ENCODE measurements at regions not wholly inside any gene's neighbourhood (a gene's known extent, or its start where the extent isn't known, plus 50 kb on each side); places are given as distances from the start of the nearest gene placed in this dataset.

- ChIA-PET POLR2A (no interaction called here), CTCF (no interaction called here)
- Mint-ChIP-seq H3K4me1 (peaks cover 19% of the 10 kb centered on the region), H3K36me3 (peaks cover 20% of the 10 kb centered on the region), H3K9me3 (peaks cover 31% of the 10 kb centered on the region), H3K27me3 (ENCODE audit: low read depth) (peaks cover 2% of the 10 kb centered on the region; the same call in 1 of the 2 replicates), H3K4me3 (no peak overlapping the region), H3K27ac (no peak overlapping the region)
- DNase-seq (ENCODE audit: low spot score) (no peak), ATAC-seq (no peak)
- TF ChIP-seq E2F4 (CRISPR knock-in tag; IDR thresholded peaks at IDR 0.05; ENCODE audit: borderline replicate concordance, low read depth) = no peak
- no peak for TF ChIP-seq E2F1 (CRISPR knock-in tag; IDR thresholded peaks at IDR 0.05)
- no peak for TF ChIP-seq PRRX2 (CRISPR knock-in tag; IDR thresholded peaks at IDR 0.05)
- TF ChIP-seq USF2 (CRISPR knock-in tag; IDR thresholded peaks at IDR 0.05) = no peak
- TF ChIP-seq AFF4 (CRISPR knock-in tag; IDR thresholded peaks at IDR 0.05; ENCODE audit: borderline replicate concordance) = no peak
- TF ChIP-seq ZNF671 (CRISPR knock-in tag; IDR thresholded peaks at IDR 0.05) = no peak
- TF ChIP-seq ZNF263 (CRISPR knock-in tag; IDR thresholded peaks at IDR 0.05; ENCODE audit: low read depth) = no peak
- no peak for TF ChIP-seq ZNF219 (CRISPR knock-in tag; IDR thresholded peaks at IDR 0.05; ENCODE audit: borderline replicate concordance)
- no peak for TF ChIP-seq FOXK1 (CRISPR knock-in tag; IDR thresholded peaks at IDR 0.05)
- no peak for TF ChIP-seq CBFB (CRISPR knock-in tag; IDR thresholded peaks at IDR 0.05; ENCODE audit: low read depth)
- no peak for TF ChIP-seq SP1 (CRISPR knock-in tag; conservative IDR thresholded peaks at IDR 0.05)
- TF ChIP-seq ZNF416 (CRISPR knock-in tag; IDR thresholded peaks at IDR 0.05) = no peak
- no peak for TF ChIP-seq ZBTB21 (CRISPR knock-in tag; IDR thresholded peaks at IDR 0.05; ENCODE audit: borderline replicate concordance)
- no peak for TF ChIP-seq PREB (CRISPR knock-in tag; IDR thresholded peaks at IDR 0.05; ENCODE audit: borderline replicate concordance)
- TF ChIP-seq ZNF423 (CRISPR knock-in tag; IDR thresholded peaks at IDR 0.05) = no peak
- TF ChIP-seq GRHL2 (CRISPR knock-in tag; IDR thresholded peaks at IDR 0.05; ENCODE audit: insufficient replicate concordance, severe bottlenecking) = no peak
Observed at GRCh38 chr1:239139801-239140200, 246.6 kb upstream of the CHRM3 start.

- Mint-ChIP-seq H3K27ac (no peak overlapping the region), H3K27me3 (ENCODE audit: low read depth) (no peaks in the 10 kb centered on the region), H3K4me3 (no peak overlapping the region), H3K9me3 (peaks cover 5% of the 10 kb centered on the region; the same call in 1 of the 2 replicates), H3K4me1 (peaks cover 46% of the 10 kb centered on the region), H3K36me3 (peaks cover 5% of the 10 kb centered on the region; the same call in 1 of the 2 replicates)
- ChIA-PET POLR2A (no interaction called here), CTCF (no interaction called here)
- ATAC-seq = no peak
- DNase-seq (ENCODE audit: low spot score) = no peak
- TF ChIP-seq PRRX2 (CRISPR knock-in tag; IDR thresholded peaks at IDR 0.05) (no peak), ZNF138 (CRISPR knock-in tag; conservative IDR thresholded peaks at IDR 0.05) (no peak), MXD4 (CRISPR knock-in tag; IDR thresholded peaks at IDR 0.05; ENCODE audit: borderline replicate concordance) (no peak), FOXJ3 (CRISPR knock-in tag; IDR thresholded peaks at IDR 0.05; ENCODE audit: borderline replicate concordance) (no peak), TCF7 (CRISPR knock-in tag; IDR thresholded peaks at IDR 0.05; ENCODE audit: low read depth) (no peak), AFF4 (CRISPR knock-in tag; IDR thresholded peaks at IDR 0.05; ENCODE audit: borderline replicate concordance) (no peak), ZMAT4 (CRISPR knock-in tag; IDR thresholded peaks at IDR 0.05) (no peak), SOX15 (CRISPR knock-in tag; IDR thresholded peaks at IDR 0.05) (no peak)
Observed at GRCh38 chr1:239128541-239128940, 257.8 kb upstream of the CHRM3 start.
